Neural progenitor cell (in vitro differentiated cells): ENCODE measurements at regions not wholly inside any gene's neighbourhood (a gene's known extent, or its start where the extent isn't known, plus 50 kb on each side); places are given as distances from the start of the nearest gene placed in this dataset.

Experiments used
- DNase-seq: peaks from one replicate; pipeline ENCODE4 v3.0.0-alpha.2; 2016; ENCODE audit warnings: low spot score
- H2AFZ ChIP-seq: fragments of 200-600 bp; sonication (generic); replicated peaks from 2 replicates; pipeline ENCODE4 v1.6.1; 2016; ENCODE audit warnings: antibody characterized with exemption
- H3F3A ChIP-seq: fragments of 200-600 bp; sonication (generic); 2 replicates; pipeline ENCODE4 v1.6.1; 2016; ENCODE audit warnings: antibody characterized with exemption, low read depth
- H3K27ac ChIP-seq: fragments of 200-600 bp; sonication (generic); 2 replicates; pipeline ENCODE4 v1.5.1; 2016; ENCODE audit warnings: mild to moderate bottlenecking
- H3K27me3 ChIP-seq: fragments of 200-600 bp; sonication (generic); 2 replicates; pipeline ENCODE4 v1.6.1; 2016; ENCODE audit warnings: mild to moderate bottlenecking, moderate library complexity
- H3K36me3 ChIP-seq: fragments of 200-600 bp; sonication (generic); 2 replicates; pipeline ENCODE4 v1.5.1; 2016
- H3K4me1 ChIP-seq: fragments of 200-600 bp; sonication (generic); 2 replicates; pipeline ENCODE4 v1.6.1; 2016; ENCODE audit warnings: mixed run types
- H3K4me2 ChIP-seq: fragments of 200-600 bp; sonication (generic); 2 replicates; pipeline ENCODE4 v1.6.1; 2016
- H3K4me3 ChIP-seq: fragments of 200-600 bp; sonication (generic); 2 replicates; pipeline ENCODE4 v1.5.1; 2016
- H3K79me2 ChIP-seq: fragments of 200-600 bp; sonication (generic); 2 replicates; pipeline ENCODE4 v1.6.1; 2016; ENCODE audit warnings: low read depth
- H3K9ac ChIP-seq: fragments of 200-600 bp; sonication (generic); 2 replicates; pipeline ENCODE4 v1.6.1; 2016
- H3K9me3 ChIP-seq: fragments of 200-600 bp; sonication (generic); 2 replicates; pipeline ENCODE4 v1.5.1; 2016; ENCODE audit warnings: low read depth
- H4K20me1 ChIP-seq: fragments of 200-600 bp; sonication (generic); 2 replicates; pipeline ENCODE4 v1.6.1; 2016; ENCODE audit warnings: low read depth
- H3K27ac Mint-ChIP-seq: 3 replicates; pipeline ENCODE4 v1.8.0; 2021; ENCODE audit warnings: mixed read lengths
- H3K27me3 Mint-ChIP-seq: 2 replicates; pipeline ENCODE4 v1.8.0; 2022; ENCODE audit warnings: low read depth, mild to moderate bottlenecking, inconsistent platforms, moderate library complexity, mixed read lengths; ENCODE audit not compliant: insufficient read depth
- H3K36me3 Mint-ChIP-seq: 3 replicates; pipeline ENCODE4 v1.8.0; 2021; ENCODE audit warnings: mixed read lengths
- H3K4me1 Mint-ChIP-seq: 3 replicates; pipeline ENCODE4 v1.8.0; 2021; ENCODE audit warnings: mixed read lengths
- H3K4me3 Mint-ChIP-seq: 3 replicates; pipeline ENCODE4 v1.8.0; 2021; ENCODE audit warnings: mild to moderate bottlenecking, moderate library complexity, mixed read lengths
- H3K9me3 Mint-ChIP-seq: 3 replicates; pipeline ENCODE4 v1.8.0; 2020; ENCODE audit warnings: mixed read lengths
- EZH2 ChIP-seq: fragments of 200-600 bp; sonication (generic); IDR thresholded peaks from 2 replicates; pipeline ENCODE4 v1.6.1; 2017; ENCODE audit warnings: antibody characterized with exemption, mild to moderate bottlenecking, moderate library complexity
- EZH2phosphoT487 ChIP-seq: fragments of 200-600 bp; sonication (generic); IDR thresholded peaks from 2 replicates; pipeline ENCODE4 v1.6.1; 2017; ENCODE audit warnings: antibody characterized with exemption
- TF ChIP-seq, protein P1 (sequence below): fragments of 200-600 bp; sonication (generic); IDR thresholded peaks from 2 replicates; pipeline ENCODE4 v1.5.1; 2017; ENCODE audit warnings: antibody characterized with exemption, mild to moderate bottlenecking

DNA sequence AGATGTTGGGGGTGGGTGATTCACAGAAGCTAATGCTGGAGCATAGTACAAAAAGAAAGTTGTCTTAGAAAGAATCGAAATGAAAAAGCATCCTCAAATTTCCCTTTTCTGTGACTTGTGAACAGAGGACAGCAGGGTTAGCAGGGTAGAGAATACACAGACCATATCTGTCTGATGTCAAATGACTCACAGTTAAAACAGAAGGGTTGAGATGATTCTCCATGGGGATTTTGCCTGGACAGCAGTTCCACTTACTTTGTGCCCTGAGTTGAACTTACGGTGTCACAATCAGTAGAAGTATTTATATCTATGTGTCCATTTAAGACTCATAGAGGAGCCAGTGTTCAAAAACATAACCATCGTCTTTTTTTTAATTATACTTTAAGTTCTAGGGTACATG is 801.6 kb downstream of the KCTD16 start:
- H3K9me3 ChIP-seq: peaks cover 11% of the 10 kb centered on the region
- Mint-ChIP-seq H3K4me1 (peaks cover 16% of the 10 kb centered on the region), H3K9me3 (peaks cover 13% of the 10 kb centered on the region), H3K4me3 (no peak overlapping the region), H3K36me3 (peaks cover 3% of the 10 kb centered on the region), H3K27ac (no peak overlapping the region), H3K27me3 (no peaks in the 10 kb centered on the region)
- no peaks in the 10 kb centered on the region for H3K36me3 ChIP-seq
- DNase-seq: no peak
- peaks cover 9% of the 10 kb centered on the region for H3F3A ChIP-seq
- H3K4me2 ChIP-seq: no peak overlapping the region
- no peak overlapping the region for H3K27ac ChIP-seq
- no peak overlapping the region for H3K4me3 ChIP-seq
- no peaks in the 10 kb centered on the region for H3K79me2 ChIP-seq
- TF ChIP-seq EZH2phosphoT487 (no peak), EZH2 (no peak)
- TF ChIP-seq, protein P1, sequence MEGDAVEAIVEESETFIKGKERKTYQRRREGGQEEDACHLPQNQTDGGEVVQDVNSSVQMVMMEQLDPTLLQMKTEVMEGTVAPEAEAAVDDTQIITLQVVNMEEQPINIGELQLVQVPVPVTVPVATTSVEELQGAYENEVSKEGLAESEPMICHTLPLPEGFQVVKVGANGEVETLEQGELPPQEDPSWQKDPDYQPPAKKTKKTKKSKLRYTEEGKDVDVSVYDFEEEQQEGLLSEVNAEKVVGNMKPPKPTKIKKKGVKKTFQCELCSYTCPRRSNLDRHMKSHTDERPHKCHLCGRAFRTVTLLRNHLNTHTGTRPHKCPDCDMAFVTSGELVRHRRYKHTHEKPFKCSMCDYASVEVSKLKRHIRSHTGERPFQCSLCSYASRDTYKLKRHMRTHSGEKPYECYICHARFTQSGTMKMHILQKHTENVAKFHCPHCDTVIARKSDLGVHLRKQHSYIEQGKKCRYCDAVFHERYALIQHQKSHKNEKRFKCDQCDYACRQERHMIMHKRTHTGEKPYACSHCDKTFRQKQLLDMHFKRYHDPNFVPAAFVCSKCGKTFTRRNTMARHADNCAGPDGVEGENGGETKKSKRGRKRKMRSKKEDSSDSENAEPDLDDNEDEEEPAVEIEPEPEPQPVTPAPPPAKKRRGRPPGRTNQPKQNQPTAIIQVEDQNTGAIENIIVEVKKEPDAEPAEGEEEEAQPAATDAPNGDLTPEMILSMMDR: no peak
- no peak overlapping the region for H3K9ac ChIP-seq
- peaks cover 18% of the 10 kb centered on the region for H3K4me1 ChIP-seq
- no peaks in the 10 kb centered on the region for H3K27me3 ChIP-seq
- no peaks in the 10 kb centered on the region for H4K20me1 ChIP-seq
- no peak overlapping the region for H2AFZ ChIP-seq

DNA sequence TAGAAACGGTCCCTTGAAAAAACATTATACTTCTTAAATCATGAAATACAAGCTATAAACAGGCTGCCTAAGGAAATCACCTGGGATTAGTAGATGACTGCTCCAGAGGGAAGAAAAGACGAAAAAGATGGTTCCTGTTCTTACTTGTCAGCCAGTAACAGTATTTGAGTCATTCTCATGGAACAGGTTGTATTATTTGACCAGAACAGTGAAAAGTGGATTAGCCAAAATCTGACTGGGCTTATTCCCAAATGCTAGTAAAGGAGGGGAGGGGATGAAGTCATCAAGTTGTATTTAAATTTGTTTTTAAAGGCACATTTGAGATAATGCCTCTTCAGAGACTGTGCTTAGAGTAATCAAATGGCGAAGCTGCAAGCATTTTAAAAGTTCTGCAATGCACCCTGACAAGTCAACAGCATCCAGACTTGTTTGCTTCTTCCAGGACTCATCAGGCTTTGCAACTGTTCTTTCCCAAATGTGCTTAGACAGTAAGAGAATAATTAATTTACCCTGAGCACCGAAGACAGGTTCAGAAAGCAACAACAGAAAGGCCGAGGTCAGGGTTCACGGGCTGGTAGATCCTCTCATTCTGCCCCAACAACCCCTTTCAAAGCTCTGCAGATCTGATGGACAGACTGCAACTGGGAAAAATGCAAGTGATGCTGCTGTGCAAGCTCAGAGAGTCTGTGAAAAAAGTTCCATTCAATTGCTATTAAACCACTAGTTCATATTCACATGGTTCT is 800.6 kb downstream of the KCTD16 start:
- peak overlapping the region; percentile 2 for H3K4me3 ChIP-seq
- Mint-ChIP-seq H3K4me3 (no peak overlapping the region), H3K4me1 (peaks cover 16% of the 10 kb centered on the region), H3K36me3 (peaks cover 3% of the 10 kb centered on the region), H3K27ac (peak overlapping the region; percentile 73), H3K27me3 (no peaks in the 10 kb centered on the region), H3K9me3 (peaks cover 11% of the 10 kb centered on the region)
- DNase-seq: peak; percentile 74
- H3K9me3 ChIP-seq: peaks cover 11% of the 10 kb centered on the region
- H3K9ac ChIP-seq: no peak overlapping the region
- no peaks in the 10 kb centered on the region for H3K36me3 ChIP-seq
- peaks cover 18% of the 10 kb centered on the region for H3K4me1 ChIP-seq
- H3K4me2 ChIP-seq: peak overlapping the region; percentile 46
- no peaks in the 10 kb centered on the region for H4K20me1 ChIP-seq
- H3K27ac ChIP-seq: no peak overlapping the region
- H3K79me2 ChIP-seq: no peaks in the 10 kb centered on the region
- H2AFZ ChIP-seq: no peak overlapping the region
- H3F3A ChIP-seq: peaks cover 9% of the 10 kb centered on the region
- H3K27me3 ChIP-seq: no peaks in the 10 kb centered on the region
- TF ChIP-seq, protein P1: no peak
- TF ChIP-seq EZH2 (no peak), EZH2phosphoT487 (no peak)

DNA sequence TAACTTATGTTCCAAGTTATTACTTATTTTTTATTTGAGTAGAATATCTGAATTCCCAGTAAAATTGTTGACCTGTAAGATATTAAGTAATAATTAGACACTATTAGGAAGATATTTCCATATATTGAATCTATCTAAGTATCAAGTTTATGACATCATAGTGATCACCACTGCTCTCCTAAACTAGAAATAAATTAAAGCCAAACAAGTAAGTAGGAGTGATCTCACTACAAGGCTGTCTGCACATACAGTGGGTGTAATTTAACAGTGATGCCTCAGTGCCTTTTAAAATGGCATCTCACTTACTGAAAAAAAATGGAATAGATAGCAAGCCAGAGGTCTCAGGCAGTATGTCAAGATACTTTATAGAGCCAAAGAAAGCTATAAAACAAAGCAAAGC is 789.6 kb downstream of the KCTD16 start:
- Histone ChIP-seq H3F3A (no peaks in the 10 kb centered on the region), H3K9me3 (no peaks in the 10 kb centered on the region), H3K79me2 (no peaks in the 10 kb centered on the region), H3K27me3 (no peaks in the 10 kb centered on the region), H3K36me3 (no peaks in the 10 kb centered on the region), H3K27ac (no peak overlapping the region), H2AFZ (no peak overlapping the region), H3K9ac (no peak overlapping the region), H3K4me1 (no peaks in the 10 kb centered on the region), H4K20me1 (no peaks in the 10 kb centered on the region), H3K4me3 (no peak overlapping the region), H3K4me2 (no peak overlapping the region)
- Mint-ChIP-seq H3K27me3 (peaks cover 4% of the 10 kb centered on the region), H3K36me3 (no peaks in the 10 kb centered on the region), H3K27ac (no peak overlapping the region), H3K9me3 (no peaks in the 10 kb centered on the region), H3K4me1 (no peaks in the 10 kb centered on the region), H3K4me3 (no peak overlapping the region)
- TF ChIP-seq, protein P1: no peak
- TF ChIP-seq EZH2phosphoT487: no peak
- no peak for TF ChIP-seq EZH2
- no peak for DNase-seq
